ENCODE measurements at regions not wholly inside any gene's neighbourhood (a gene's known extent, or its start where the extent isn't known, plus 50 kb on each side); places are given as distances from the start of the nearest gene placed in this dataset.

GRCh38 chr3:197440717-197441303, 115.0 kb downstream of the BDH1 start:
- H3K4me1 Mint-ChIP-seq (ENCODE audit: low read depth), result peaks cover 6% of the 10 kb centered on the region
- H3K9me3 Mint-ChIP-seq, result no peaks in the 10 kb centered on the region
- peaks cover 12% of the 10 kb centered on the region for H3K27me3 Mint-ChIP-seq
- H3K27ac Mint-ChIP-seq, result no peak overlapping the region
- H3K36me3 Mint-ChIP-seq (ENCODE audit: low read depth), result no peaks in the 10 kb centered on the region
- H3K4me3 Mint-ChIP-seq, result no peak overlapping the region

GRCh38 chr3:197438906-197439305, 116.9 kb downstream of the BDH1 start:
- H3K36me3 Mint-ChIP-seq (ENCODE audit: low read depth), result no peaks in the 10 kb centered on the region
- no peak overlapping the region for H3K27ac Mint-ChIP-seq
- no peaks in the 10 kb centered on the region for H3K4me1 Mint-ChIP-seq (ENCODE audit: low read depth)
- H3K4me3 Mint-ChIP-seq, result no peak overlapping the region
- peaks cover 19% of the 10 kb centered on the region for H3K27me3 Mint-ChIP-seq
- no peaks in the 10 kb centered on the region for H3K9me3 Mint-ChIP-seq

DNA sequence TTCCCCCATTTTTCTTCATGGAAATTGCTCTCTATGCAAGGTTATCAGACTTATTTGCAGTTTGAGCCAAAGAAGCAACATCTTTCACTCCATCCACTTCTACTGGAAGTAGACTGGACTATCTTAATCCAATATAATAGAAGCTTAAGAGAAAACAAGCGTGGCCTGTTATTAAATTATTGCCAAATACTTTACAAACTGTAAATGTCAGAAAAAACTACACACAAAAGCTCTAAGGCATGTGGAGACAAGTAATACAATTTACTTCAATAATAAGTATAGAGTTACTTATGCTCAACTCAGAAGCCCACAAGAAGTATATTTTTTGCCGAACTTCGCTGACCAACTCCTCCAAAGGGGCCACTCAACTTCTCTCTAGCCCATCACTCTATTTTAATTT, 120.3 kb downstream of the BDH1 start:
- no peak overlapping the region for H3K4me3 Mint-ChIP-seq
- no peak overlapping the region for H3K27ac Mint-ChIP-seq
- peaks cover 25% of the 10 kb centered on the region for H3K27me3 Mint-ChIP-seq
- H3K9me3 Mint-ChIP-seq, result no peaks in the 10 kb centered on the region
- H3K4me1 Mint-ChIP-seq (ENCODE audit: low read depth), result peaks cover 10% of the 10 kb centered on the region
- H3K36me3 Mint-ChIP-seq (ENCODE audit: low read depth), result no peaks in the 10 kb centered on the region

DNA sequence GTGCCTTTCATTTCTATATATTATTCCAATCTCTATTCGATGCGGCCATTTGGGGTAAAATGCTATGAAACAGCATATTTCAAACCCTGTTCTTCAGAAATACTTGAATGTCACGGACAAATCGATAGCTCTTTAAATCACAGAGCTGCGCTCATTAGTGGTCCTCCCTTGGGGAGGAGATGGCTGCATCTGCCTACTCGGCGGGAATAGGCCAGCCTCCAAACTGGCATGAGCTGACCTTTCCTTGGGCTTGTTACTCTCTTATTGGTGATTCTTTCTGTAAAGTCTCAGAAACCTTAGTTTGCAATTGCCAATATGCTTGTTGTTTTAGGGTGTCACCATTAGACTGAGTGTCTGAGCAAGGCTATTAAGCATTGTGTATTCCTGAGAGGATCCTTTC, 120.9 kb downstream of the BDH1 start:
- no peaks in the 10 kb centered on the region for H3K36me3 Mint-ChIP-seq (ENCODE audit: low read depth)
- peaks cover 24% of the 10 kb centered on the region for H3K27me3 Mint-ChIP-seq
- no peaks in the 10 kb centered on the region for H3K9me3 Mint-ChIP-seq
- no peak overlapping the region for H3K4me3 Mint-ChIP-seq
- H3K4me1 Mint-ChIP-seq (ENCODE audit: low read depth), result peaks cover 13% of the 10 kb centered on the region
- no peak overlapping the region for H3K27ac Mint-ChIP-seq

GRCh38 chr3:197432384-197433127, 123.2 kb downstream of the BDH1 start:
- no peak overlapping the region for H3K4me3 Mint-ChIP-seq
- H3K4me1 Mint-ChIP-seq (ENCODE audit: low read depth), result peaks cover 36% of the 10 kb centered on the region
- no peak overlapping the region for H3K27ac Mint-ChIP-seq
- H3K9me3 Mint-ChIP-seq, result no peaks in the 10 kb centered on the region
- peaks cover 24% of the 10 kb centered on the region for H3K27me3 Mint-ChIP-seq
- no peaks in the 10 kb centered on the region for H3K36me3 Mint-ChIP-seq (ENCODE audit: low read depth)

- H3K27ac Mint-ChIP-seq, result no peak overlapping the region
- H3K36me3 Mint-ChIP-seq (ENCODE audit: low read depth), result no peaks in the 10 kb centered on the region
- H3K9me3 Mint-ChIP-seq, result no peaks in the 10 kb centered on the region
- peaks cover 40% of the 10 kb centered on the region for H3K4me1 Mint-ChIP-seq (ENCODE audit: low read depth)
- peaks cover 24% of the 10 kb centered on the region for H3K27me3 Mint-ChIP-seq
- no peak overlapping the region for H3K4me3 Mint-ChIP-seq
Observed at GRCh38 chr3:197431346-197431910, 124.3 kb downstream of the BDH1 start.

DNA sequence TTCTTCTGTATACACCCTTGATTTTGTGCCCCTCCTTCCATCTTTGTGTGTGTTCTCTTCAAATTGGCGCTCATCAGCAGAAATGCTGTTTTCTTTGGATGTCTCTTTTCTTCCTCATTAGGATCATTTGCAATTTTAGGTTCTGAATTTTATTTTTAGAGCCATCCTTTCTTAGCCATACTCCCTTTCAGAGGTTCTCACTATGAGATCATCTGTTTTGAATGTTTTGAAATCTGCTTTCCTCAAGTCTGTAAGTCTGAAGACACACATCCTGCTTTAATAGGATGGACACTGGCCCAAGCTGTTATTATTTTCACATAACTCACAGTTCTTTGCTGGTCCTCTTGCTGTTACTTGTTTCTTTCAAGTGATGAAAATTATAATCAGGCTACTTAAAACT, 124.8 kb downstream of the BDH1 start:
- H3K36me3 Mint-ChIP-seq (ENCODE audit: low read depth), result no peaks in the 10 kb centered on the region
- peaks cover 24% of the 10 kb centered on the region for H3K27me3 Mint-ChIP-seq
- peaks cover 40% of the 10 kb centered on the region for H3K4me1 Mint-ChIP-seq (ENCODE audit: low read depth)
- no peak overlapping the region for H3K4me3 Mint-ChIP-seq
- H3K9me3 Mint-ChIP-seq, result no peaks in the 10 kb centered on the region
- H3K27ac Mint-ChIP-seq, result peak overlapping the region; percentile 0

GRCh38 chr3:197430502-197430901, 125.3 kb downstream of the BDH1 start:
- peak overlapping the region; percentile 0 for H3K27ac Mint-ChIP-seq
- H3K4me3 Mint-ChIP-seq, result no peak overlapping the region
- peaks cover 40% of the 10 kb centered on the region for H3K4me1 Mint-ChIP-seq (ENCODE audit: low read depth)
- H3K36me3 Mint-ChIP-seq (ENCODE audit: low read depth), result no peaks in the 10 kb centered on the region
- H3K9me3 Mint-ChIP-seq, result no peaks in the 10 kb centered on the region
- peaks cover 24% of the 10 kb centered on the region for H3K27me3 Mint-ChIP-seq

DNA sequence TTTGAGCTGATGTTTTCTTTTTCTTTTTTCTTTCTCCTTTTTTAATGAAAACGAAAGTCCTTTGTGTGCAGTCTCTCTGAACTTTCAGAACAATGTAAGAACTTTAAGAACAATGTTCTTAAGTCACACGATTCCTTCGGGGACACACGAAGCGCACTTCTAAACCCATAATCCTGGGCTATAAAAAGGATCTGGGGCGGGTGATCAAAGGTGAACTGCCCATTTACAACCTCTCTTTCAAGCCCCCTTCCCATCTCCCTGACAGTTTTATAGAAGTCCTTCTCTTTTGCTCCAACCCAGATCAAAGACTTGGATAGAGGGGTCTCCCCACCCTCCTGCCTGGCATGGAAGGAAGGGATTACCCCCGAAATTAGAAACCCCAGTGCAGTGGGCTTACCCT, 126.8 kb downstream of the BDH1 start:
- Mint-ChIP-seq H3K36me3 (ENCODE audit: low read depth) (no peaks in the 10 kb centered on the region), H3K4me1 (ENCODE audit: low read depth) (peaks cover 40% of the 10 kb centered on the region), H3K27ac (peak overlapping the region; percentile 96), H3K27me3 (peaks cover 21% of the 10 kb centered on the region), H3K9me3 (no peaks in the 10 kb centered on the region), H3K4me3 (peak overlapping the region; percentile 72)

GRCh38 chr3:197428117-197428801, 127.5 kb downstream of the BDH1 start:
- peaks cover 40% of the 10 kb centered on the region for H3K4me1 Mint-ChIP-seq (ENCODE audit: low read depth)
- no peaks in the 10 kb centered on the region for H3K36me3 Mint-ChIP-seq (ENCODE audit: low read depth)
- peaks cover 24% of the 10 kb centered on the region for H3K27me3 Mint-ChIP-seq
- H3K4me3 Mint-ChIP-seq, result peak overlapping the region; percentile 72
- H3K27ac Mint-ChIP-seq, result peak overlapping the region; percentile 96
- H3K9me3 Mint-ChIP-seq, result no peaks in the 10 kb centered on the region

- Mint-ChIP-seq H3K27me3 (peaks cover 21% of the 10 kb centered on the region), H3K4me3 (no peak overlapping the region), H3K36me3 (ENCODE audit: low read depth) (no peaks in the 10 kb centered on the region), H3K9me3 (no peaks in the 10 kb centered on the region), H3K4me1 (ENCODE audit: low read depth) (peaks cover 45% of the 10 kb centered on the region), H3K27ac (no peak overlapping the region)
Observed at GRCh38 chr3:197427021-197427420, 128.6 kb upstream of the DLG1 start.

DNA sequence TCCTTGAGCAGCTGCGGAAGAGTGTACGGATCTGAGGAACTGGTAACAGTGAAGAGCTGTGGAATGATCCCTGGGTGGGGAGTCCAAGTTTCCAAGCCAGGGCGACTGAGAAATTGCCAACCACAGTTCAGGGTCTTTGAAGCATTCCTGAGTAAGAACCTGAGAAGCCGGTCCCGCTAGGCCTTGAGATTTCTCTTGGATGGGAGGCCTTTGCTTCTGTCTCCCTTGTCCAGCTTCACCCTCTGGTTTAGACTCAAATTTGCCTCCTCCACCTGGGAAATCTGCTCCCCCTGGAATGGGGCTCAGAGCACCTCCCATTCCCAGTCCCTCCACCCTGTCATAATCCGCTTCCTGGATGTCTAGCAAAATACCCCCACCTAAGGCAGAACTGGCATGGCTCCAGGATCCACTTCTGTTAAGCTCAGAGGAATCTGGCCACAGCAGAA, 127.7 kb upstream of the DLG1 start:
- peaks cover 42% of the 10 kb centered on the region for H3K4me1 Mint-ChIP-seq (ENCODE audit: low read depth)
- H3K36me3 Mint-ChIP-seq (ENCODE audit: low read depth), result no peaks in the 10 kb centered on the region
- no peak overlapping the region for H3K4me3 Mint-ChIP-seq
- H3K27ac Mint-ChIP-seq, result no peak overlapping the region
- H3K9me3 Mint-ChIP-seq, result no peaks in the 10 kb centered on the region
- H3K27me3 Mint-ChIP-seq, result peaks cover 13% of the 10 kb centered on the region

GRCh38 chr3:197425485-197426120, 127.2 kb upstream of the DLG1 start:
- Mint-ChIP-seq H3K9me3 (no peaks in the 10 kb centered on the region), H3K4me3 (no peak overlapping the region), H3K36me3 (ENCODE audit: low read depth) (no peaks in the 10 kb centered on the region), H3K4me1 (ENCODE audit: low read depth) (peaks cover 41% of the 10 kb centered on the region), H3K27ac (no peak overlapping the region), H3K27me3 (peaks cover 9% of the 10 kb centered on the region)

DNA sequence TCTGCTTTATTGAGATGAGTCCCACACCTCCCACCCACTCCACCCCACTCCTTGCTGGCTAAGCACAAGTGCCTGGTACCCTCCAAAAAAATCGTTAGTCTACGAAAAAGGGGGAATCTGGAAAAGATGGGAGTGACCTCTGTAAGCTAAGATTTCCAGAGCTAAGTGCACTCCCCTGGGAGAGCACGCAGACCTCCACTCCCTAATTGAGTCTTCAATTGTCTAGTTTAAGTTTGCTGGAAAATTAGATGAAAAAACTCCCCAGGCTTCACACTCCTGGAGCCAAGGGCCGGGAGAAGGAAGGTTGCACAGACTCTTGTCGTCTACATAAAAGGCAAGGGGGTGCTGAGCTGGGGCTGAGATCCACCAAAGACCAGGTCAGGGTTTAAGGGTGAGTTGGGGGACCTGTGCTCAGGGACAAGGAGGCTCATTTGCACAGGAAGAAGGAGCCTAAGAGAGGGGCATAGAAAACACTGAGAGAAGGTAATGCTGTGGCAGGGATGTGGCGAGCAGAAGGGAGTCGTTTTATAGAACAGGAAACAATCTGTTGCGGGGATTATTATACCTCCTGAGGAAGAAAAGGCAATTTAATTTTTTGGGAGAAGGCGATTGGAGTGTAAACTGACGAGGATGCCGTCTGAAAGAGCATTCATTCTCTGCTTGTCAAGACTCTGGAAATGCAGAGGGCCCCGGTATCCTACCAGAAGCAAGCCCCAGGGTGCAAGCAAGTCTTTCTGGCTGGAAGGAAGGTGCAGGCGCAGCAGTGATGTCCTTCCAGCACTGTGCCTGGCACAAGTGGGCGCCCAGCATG, 126.5 kb upstream of the DLG1 start:
- Mint-ChIP-seq H3K36me3 (ENCODE audit: low read depth) (no peaks in the 10 kb centered on the region), H3K27ac (no peak overlapping the region), H3K4me3 (no peak overlapping the region)

More for the DNA sequence above, 126.5 kb upstream of the DLG1 start:
- Mint-ChIP-seq H3K27me3 (peaks cover 8% of the 10 kb centered on the region), H3K9me3 (no peaks in the 10 kb centered on the region), H3K4me1 (ENCODE audit: low read depth) (peaks cover 42% of the 10 kb centered on the region)
